Endodermal cell (in vitro differentiated cells): ENCODE measurements at regions not wholly inside any gene's neighbourhood (a gene's known extent, or its start where the extent isn't known, plus 50 kb on each side); places are given as distances from the start of the nearest gene placed in this dataset.

Experiments
- DNase-seq: peaks from one replicate; pipeline ENCODE4 v3.0.0-alpha.2; 2017
- H3K27ac ChIP-seq: 2 replicates; pipeline ENCODE4 v1.5.1; 2013; ENCODE audit warnings: mild to moderate bottlenecking, low read depth, low read length, moderate library complexity
- H3K27me3 ChIP-seq: 2 replicates; pipeline ENCODE4 v1.6.1; 2013; ENCODE audit warnings: mild to moderate bottlenecking, low read length, moderate library complexity; ENCODE audit not compliant: insufficient read depth, control insufficient read depth, poor library complexity, severe bottlenecking
- H3K36me3 ChIP-seq: 2 replicates; pipeline ENCODE4 v1.7.0; 2013; ENCODE audit warnings: mild to moderate bottlenecking, low read length, moderate library complexity; ENCODE audit not compliant: control insufficient read depth, insufficient read depth
- H3K4me1 ChIP-seq: one replicate; pipeline ENCODE4 v1.7.0; 2013; ENCODE audit warnings: low read length; ENCODE audit not compliant: control insufficient read depth, insufficient read depth
- H3K4me3 ChIP-seq: 2 replicates; pipeline ENCODE4 v1.5.1; 2013; ENCODE audit warnings: mild to moderate bottlenecking, low read length, moderate library complexity
- H3K9ac ChIP-seq: 2 replicates; pipeline ENCODE4 v1.6.1; 2013; ENCODE audit warnings: mild to moderate bottlenecking, low read length, moderate library complexity; ENCODE audit not compliant: poor library complexity, severe bottlenecking; ENCODE audit errors: extremely low read depth
- H3K9me3 ChIP-seq: 2 replicates; pipeline ENCODE4 v1.6.1; 2013; ENCODE audit warnings: mild to moderate bottlenecking, low read length, moderate library complexity; ENCODE audit not compliant: control insufficient read depth
- H3K27ac Mint-ChIP-seq: 2 replicates; pipeline ENCODE4 v1.8.0; 2020; ENCODE audit warnings: mixed read lengths
- H3K27me3 Mint-ChIP-seq: 2 replicates; pipeline ENCODE4 v1.8.0; 2021; ENCODE audit warnings: mild to moderate bottlenecking, mixed read lengths; ENCODE audit not compliant: insufficient read depth
- H3K36me3 Mint-ChIP-seq: 2 replicates; pipeline ENCODE4 v1.8.0; 2020; ENCODE audit warnings: low read depth, mixed read lengths
- H3K4me1 Mint-ChIP-seq: 2 replicates; pipeline ENCODE4 v1.8.0; 2020; ENCODE audit warnings: mixed read lengths
- H3K4me3 Mint-ChIP-seq: 2 replicates; pipeline ENCODE4 v1.8.0; 2020; ENCODE audit warnings: mild to moderate bottlenecking, moderate library complexity, mixed read lengths
- H3K9me3 Mint-ChIP-seq: 2 replicates; pipeline ENCODE4 v1.8.0; 2020; ENCODE audit warnings: mild to moderate bottlenecking, mixed read lengths
- WGBS, 2 experiments: methylation state at CpG; one replicate each; pipeline versions ENCODE4 v1.1.5 to v1.1.7; 2013; ENCODE audit warnings: missing lambda C conversion rate in 2 of 2, mixed read lengths in 1 of 2; ENCODE audit not compliant: insufficient coverage in 1 of 2, insufficient read length in 1 of 2; 5-methylcytosine and 5-hydroxymethylcytosine counted together
- TF ChIP-seq, protein P1 (sequence below): fragments of 200-600 bp; sonication (generic); conservative IDR thresholded peaks from 2 replicates; pipeline ENCODE4 v1.5.0; 2021; ENCODE audit warnings: antibody characterized with exemption, mild to moderate bottlenecking

DNA sequence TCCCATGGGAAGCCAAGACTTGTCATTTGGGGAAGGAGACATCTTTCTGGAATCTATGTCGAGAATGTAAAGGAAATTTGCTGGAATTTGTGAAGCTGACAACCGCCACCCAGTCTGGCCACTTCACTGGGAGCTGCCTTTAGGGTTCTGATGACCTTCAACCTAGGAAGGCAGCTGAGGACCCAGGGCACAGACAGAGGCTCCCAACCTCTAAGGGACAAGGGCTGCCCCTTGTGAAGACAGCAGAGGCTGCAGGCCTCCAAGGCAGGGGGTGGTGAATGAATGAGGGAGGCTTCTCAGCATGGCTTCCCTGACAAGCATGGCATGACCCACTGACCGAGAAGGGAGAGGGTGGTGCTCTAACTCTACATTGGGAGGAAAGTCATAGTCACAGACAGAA is 128.9 kb upstream of the ASB18 start:
- Mint-ChIP-seq H3K27me3 (no peaks in the 10 kb centered on the region), H3K27ac (no peak overlapping the region), H3K4me3 (no peak overlapping the region), H3K36me3 (peaks cover 29% of the 10 kb centered on the region), H3K9me3 (peaks cover 17% of the 10 kb centered on the region), H3K4me1 (peaks cover 12% of the 10 kb centered on the region)
- DNase-seq: no peak
- TF ChIP-seq, protein P1, sequence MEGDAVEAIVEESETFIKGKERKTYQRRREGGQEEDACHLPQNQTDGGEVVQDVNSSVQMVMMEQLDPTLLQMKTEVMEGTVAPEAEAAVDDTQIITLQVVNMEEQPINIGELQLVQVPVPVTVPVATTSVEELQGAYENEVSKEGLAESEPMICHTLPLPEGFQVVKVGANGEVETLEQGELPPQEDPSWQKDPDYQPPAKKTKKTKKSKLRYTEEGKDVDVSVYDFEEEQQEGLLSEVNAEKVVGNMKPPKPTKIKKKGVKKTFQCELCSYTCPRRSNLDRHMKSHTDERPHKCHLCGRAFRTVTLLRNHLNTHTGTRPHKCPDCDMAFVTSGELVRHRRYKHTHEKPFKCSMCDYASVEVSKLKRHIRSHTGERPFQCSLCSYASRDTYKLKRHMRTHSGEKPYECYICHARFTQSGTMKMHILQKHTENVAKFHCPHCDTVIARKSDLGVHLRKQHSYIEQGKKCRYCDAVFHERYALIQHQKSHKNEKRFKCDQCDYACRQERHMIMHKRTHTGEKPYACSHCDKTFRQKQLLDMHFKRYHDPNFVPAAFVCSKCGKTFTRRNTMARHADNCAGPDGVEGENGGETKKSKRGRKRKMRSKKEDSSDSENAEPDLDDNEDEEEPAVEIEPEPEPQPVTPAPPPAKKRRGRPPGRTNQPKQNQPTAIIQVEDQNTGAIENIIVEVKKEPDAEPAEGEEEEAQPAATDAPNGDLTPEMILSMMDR: no peak
- Histone ChIP-seq H3K27ac (no peak overlapping the region), H3K4me1 (no peaks in the 10 kb centered on the region), H3K4me3 (no peak overlapping the region), H3K36me3 (peaks cover 17% of the 10 kb centered on the region), H3K27me3 (no peaks in the 10 kb centered on the region), H3K9ac (no peak overlapping the region), H3K9me3 (peaks cover 9% of the 10 kb centered on the region)
- WGBS, 2 experiments: 88 to 90% methylated on average over 3 of the region's 3 CpGs

DNA sequence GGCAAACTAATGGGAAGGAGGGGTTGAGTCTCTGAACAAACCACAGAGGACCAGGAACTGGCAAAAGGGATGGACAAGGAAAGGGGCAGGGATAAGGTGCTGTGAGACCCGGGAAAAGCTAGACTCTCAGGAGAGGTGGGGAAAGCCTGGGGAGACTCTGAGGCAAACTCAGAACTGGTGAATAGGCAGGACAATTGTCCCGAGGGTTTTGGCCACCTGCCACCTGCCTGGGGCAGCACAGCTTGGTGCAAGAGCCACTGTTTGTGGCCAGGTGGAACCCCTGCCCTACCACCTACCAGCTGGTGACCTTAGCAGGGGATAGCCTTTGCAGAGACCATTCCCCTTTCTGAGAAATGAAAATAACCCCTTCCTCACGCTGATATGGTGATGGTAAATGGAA is 129.4 kb upstream of the ASB18 start:
- Histone ChIP-seq H3K9me3 (peaks cover 9% of the 10 kb centered on the region), H3K27me3 (no peaks in the 10 kb centered on the region), H3K4me1 (no peaks in the 10 kb centered on the region), H3K9ac (no peak overlapping the region), H3K4me3 (no peak overlapping the region), H3K27ac (no peak overlapping the region), H3K36me3 (peaks cover 17% of the 10 kb centered on the region)
- Mint-ChIP-seq H3K36me3 (peaks cover 29% of the 10 kb centered on the region), H3K4me1 (peaks cover 13% of the 10 kb centered on the region), H3K9me3 (peaks cover 17% of the 10 kb centered on the region), H3K27ac (no peak overlapping the region), H3K4me3 (no peak overlapping the region), H3K27me3 (no peaks in the 10 kb centered on the region)
- 88 to 100% methylated on average over 1 to 2 of the region's 3 CpGs for WGBS, 2 experiments
- TF ChIP-seq, protein P1: no peak
- no peak for DNase-seq

DNA sequence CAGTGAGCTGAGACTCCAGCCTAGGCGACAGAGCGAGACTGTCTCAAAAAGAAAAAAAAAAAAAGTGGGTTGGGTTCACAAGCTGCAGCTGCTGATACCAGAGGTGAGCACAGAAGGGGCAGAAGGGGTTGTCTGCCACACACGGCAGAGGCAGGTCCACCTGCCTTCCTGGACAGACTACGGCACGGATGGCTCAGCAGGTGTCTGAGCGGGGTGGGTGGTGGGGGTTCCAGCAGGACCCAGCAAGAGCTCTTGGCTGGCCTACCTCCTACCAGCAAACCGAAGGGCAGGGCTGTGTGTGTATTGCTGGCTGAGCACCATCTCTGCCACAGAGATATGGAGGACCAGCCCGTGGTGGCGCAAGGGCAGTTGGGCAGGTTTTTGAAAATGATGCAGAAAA is 130.4 kb upstream of the ASB18 start:
- Histone ChIP-seq H3K27me3 (no peaks in the 10 kb centered on the region), H3K9ac (no peak overlapping the region), H3K4me3 (no peak overlapping the region), H3K27ac (no peak overlapping the region), H3K36me3 (peaks cover 17% of the 10 kb centered on the region), H3K9me3 (peaks cover 8% of the 10 kb centered on the region), H3K4me1 (no peaks in the 10 kb centered on the region)
- H3K4me3 Mint-ChIP-seq: no peak overlapping the region
- no peaks in the 10 kb centered on the region for H3K27me3 Mint-ChIP-seq
- no peak overlapping the region for H3K27ac Mint-ChIP-seq
- WGBS, 2 experiments: 93 to 94% methylated on average over 7 to 9 of the region's 9 CpGs
- peaks cover 10% of the 10 kb centered on the region for H3K4me1 Mint-ChIP-seq
- peaks cover 13% of the 10 kb centered on the region for H3K9me3 Mint-ChIP-seq
- peaks cover 31% of the 10 kb centered on the region for H3K36me3 Mint-ChIP-seq
- TF ChIP-seq, protein P1: no peak
- DNase-seq: no peak
